DMS 273 treated with DMSO at 0.1 percent for 48 hours (cell line): ENCODE measurements at regions not wholly inside any gene's neighbourhood (a gene's known extent, or its start where the extent isn't known, plus 50 kb on each side); places are given as distances from the start of the nearest gene placed in this dataset.
"Not testable (repeated sequence)": the region's sequence is repeated elsewhere in the genome, so short reads cannot be mapped to it uniquely, and the experiment has no call there.

Experiments used
- DNase-seq: peaks from one replicate; lab custom pipeline; 2025; lab: John Stamatoyannopoulos, UW

GRCh38 chr13:62829486-62829885 lies 1413.8 kb upstream of the PCDH20 start:
- no peak for DNase-seq

- DNase-seq, result no peak
Observed at GRCh38 chr13:62799931-62800436, 1384.3 kb upstream of the PCDH20 start.

DNA sequence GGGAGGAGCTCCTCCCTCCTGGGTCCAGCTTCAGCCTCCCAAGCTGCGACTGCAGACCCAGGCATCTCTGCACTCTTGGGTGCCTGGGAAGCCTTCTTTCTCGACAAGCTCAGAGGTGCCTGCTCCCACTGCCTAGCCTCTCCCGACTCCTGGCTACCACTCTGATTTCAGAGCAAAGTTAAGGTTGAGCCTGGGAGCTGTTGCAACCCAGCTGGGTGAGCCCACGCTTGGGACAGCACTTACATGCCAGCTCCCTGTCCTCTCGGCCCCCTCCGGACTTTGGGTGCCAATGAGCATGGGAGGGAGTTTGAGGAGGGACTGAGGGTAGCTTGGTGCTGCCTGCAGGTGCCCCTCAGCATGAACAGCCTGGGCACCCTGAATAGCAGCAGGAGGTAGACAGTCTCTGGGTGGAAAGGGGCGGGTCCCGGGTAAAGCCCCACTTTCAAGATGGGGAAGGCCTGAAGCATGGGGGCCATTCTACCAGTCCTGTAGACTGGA lies 1383.4 kb upstream of the PCDH20 start:
- no peak for DNase-seq

DNA sequence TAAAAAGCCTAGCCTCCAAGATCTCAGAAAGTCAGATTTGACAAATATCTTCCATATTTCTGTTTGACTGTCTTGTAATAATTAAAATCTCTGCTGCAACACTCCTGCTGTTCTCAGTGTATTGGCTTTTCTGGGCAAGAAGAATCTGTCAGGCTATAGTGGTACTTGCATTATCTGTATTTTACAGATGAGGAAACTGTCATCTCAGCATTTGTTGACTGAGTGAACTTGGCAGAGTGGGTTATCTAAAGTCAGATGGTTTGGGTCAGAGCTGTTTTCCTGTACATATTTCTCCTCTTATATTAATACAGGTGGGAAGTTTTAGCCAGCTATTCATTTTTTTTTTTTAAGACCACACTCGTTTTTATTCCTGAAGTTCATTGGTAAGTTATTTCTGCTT lies 1378.2 kb upstream of the PCDH20 start:
- no peak for DNase-seq

DNA sequence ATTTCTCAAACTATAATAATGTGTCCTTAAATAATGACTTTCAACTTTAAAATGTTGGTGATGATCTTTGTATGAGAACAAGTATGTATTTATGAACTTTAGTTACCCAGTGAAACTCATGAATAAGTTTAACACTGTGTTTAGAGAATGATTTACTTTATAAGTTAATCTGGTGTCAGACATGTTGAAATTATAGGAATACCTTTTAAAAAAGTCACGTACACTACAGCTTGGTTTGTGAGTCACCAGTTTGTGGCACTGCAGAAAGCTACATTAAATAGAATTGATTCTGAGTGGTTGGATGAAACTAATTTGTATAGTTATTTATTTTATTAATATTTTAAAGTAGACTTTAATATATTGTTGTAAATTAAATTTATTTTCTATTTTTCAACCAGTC lies 1366.2 kb upstream of the PCDH20 start:
- DNase-seq, result no peak

GRCh38 chr13:62779161-62779560 lies 1363.5 kb upstream of the PCDH20 start:
- DNase-seq, result no peak

- DNase-seq, result no peak
Observed at GRCh38 chr13:62767473-62767872, 1351.8 kb upstream of the PCDH20 start.

- no peak for DNase-seq
Observed at GRCh38 chr13:62760724-62761123, 1345.1 kb upstream of the PCDH20 start.

- no peak for DNase-seq
Observed at GRCh38 chr13:62747629-62748028, 1332.0 kb upstream of the PCDH20 start.

DNA sequence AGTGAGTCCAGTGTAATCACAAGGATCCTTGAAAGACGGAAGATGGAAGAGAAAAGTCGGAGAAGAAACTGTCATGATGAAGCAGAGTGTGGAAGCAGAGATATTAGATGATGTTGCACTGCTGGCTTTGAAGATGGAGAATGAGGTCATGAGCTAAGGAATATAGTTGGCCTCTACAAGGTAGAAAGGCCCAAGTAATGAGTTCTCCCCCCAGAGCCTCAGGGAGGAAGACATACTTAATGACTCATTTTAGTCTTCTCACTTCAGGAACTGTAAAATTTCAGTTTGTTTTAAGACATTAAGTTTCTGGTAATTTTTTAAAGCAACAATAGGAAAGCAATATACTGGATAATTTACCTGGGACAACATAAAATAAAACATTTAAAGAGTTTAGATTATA lies 1331.5 kb upstream of the PCDH20 start:
- no peak for DNase-seq

DNA sequence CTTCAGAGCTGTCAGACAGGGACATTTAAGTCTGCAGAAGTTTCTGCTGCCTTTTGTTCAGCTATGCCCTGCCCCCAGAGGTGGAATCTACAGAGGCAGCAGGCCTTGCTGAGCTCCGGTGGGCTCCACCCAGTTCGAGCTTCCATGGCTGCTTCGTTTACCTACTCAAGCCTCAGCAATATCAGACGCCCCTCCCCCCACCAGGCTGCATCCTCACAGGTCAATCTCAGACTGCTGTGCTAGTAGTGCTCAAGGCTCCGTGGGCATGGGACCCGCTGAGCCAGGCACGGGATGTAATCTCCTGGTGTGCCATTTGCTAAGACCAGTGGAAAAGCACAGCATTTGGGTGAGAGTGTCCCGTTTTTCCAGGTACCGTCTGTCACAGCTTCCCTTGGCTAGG lies 1314.1 kb upstream of the PCDH20 start:
- DNase-seq, result not testable (repeated sequence)

GRCh38 chr13:62721893-62722292 lies 1306.2 kb upstream of the PCDH20 start:
- DNase-seq, result no peak

DNA sequence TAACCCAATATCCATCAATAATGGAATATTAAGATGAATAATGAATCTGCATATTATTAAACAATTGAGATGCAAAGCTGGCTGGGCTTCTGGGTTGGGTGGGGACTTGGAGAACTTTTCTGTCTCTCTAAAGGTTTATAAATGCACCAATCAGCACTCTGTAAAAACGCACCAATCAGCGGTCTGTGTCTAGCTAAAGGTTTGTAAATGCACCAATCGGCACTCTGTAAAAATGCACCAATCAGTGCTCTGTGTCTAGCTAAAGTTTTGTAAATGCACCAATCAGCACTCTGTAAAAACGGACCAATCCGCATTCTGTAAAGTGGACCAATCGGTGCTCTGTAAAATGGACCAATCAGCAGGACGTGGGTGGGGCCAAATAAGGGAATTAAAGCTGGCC lies 1296.3 kb upstream of the PCDH20 start:
- not testable (repeated sequence) for DNase-seq

DNA sequence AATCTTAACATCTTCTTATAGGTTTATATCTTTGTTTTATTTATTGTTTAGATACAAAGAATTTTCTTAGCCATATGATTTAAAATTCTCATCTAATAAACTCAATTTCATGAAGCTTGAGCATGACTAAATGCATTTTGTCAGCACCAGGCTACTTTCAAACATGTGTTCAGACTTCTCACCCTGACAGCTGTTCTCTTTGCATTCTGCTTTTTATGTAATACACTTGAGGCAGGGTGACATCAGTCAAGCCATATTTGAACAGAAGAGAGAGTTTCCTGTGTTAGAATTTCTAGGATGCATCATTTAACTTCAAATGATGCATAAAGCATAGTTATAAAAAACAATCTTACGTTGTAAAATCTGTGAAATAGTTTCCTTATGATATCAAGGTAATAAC lies 1295.1 kb upstream of the PCDH20 start:
- DNase-seq, result no peak

DNA sequence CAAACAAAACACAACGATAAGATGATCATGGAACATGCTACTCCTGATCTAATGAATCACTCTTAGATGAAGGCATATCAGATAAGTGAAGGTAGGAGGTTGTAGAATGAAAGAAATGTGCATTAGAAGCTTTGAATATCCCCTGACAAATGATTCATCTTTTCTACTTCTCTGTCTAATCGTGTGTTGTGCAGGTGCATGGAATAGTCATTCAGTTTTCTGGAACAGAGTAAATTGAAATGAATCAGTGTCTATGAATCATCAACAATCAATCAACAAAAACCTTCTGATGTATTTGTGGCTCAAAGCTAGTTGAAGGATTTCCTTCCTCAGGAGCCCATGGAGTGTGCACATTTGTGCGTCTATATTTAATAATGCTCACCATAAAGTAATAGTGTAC lies 1290.4 kb upstream of the PCDH20 start:
- DNase-seq, result no peak

DNA sequence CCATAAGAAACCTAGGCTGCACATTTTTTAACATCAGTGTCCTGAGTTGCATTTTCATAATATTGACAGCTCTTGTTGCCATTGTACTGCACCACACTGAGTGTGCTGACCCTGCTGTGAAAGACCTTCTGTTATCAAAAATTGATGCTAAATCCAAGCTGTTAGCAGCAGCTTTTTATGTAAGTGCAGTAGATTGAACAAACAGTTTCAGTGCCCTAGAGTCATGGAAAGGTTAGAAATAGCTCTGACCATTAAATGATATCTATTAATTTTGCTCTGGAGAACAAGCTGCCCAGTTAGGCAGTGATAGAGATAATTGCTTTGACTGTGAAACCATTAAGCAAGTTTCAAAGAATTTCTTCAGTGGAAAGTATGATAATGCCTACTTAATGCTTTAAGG lies 1289.2 kb upstream of the PCDH20 start:
- peak; percentile 66 for DNase-seq

GRCh38 chr13:62702502-62702901 lies 1286.9 kb upstream of the PCDH20 start:
- DNase-seq, result peak; percentile 64

DNA sequence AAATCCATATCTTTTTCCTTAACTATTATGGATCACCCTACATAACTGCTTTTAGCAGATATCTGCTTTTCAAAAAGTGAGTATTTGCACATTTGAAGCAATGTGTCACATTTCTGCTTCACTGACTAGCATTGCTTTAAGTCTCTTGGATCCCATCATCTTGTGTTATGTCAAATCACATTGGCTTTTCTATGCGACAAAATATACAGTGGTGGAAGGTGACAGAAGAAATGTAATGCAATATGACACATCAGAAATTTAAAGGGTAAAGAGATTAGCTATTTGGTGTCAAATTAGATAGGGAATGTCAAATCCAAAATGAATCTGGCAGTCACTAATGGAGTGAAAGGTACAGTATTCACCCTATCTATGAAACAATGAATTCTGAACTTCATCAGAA lies 1282.1 kb upstream of the PCDH20 start:
- no peak for DNase-seq

DNA sequence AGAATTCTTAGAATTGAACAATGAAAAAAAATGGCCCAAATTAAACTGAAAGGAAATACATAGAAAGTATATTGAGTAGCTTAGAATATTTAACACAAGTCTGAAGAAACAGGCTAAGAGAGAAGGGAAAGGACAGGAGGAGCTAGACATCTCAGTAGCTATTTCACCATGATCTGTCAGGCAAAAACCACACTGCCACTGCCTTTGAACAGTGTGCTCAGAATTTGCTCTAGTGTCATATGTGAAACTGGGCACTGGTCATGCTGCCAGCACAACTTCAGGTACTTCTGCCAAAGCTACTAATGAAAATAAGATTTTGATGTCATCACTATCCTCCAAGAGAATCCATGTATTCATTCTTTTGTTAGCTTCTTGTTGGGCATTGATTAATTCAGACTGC lies 1280.8 kb upstream of the PCDH20 start:
- no peak for DNase-seq

DNA sequence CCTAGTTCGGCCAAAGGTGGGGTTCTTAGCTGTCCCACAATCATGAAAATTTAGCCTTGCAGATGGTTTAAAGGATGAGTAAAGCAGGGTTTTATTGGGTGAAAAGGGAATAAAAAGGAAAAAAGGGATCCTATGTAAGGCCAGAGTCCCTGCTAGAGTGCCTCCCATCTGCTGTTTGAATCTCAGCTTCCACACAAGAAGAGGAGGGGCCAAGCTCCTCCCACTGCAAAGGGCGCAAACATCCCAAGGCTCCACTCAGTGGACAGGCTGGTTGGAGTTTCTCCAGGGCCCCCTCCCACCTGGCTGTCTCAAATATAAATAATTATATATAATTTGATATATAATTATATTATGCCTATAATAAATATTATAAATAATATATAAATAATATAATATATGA lies 1272.1 kb upstream of the PCDH20 start:
- no peak for DNase-seq

- no peak for DNase-seq
Observed at GRCh38 chr13:62684359-62684758, 1268.7 kb upstream of the PCDH20 start.

- no peak for DNase-seq
Observed at GRCh38 chr13:62682788-62683187, 1267.1 kb upstream of the PCDH20 start.

DNA sequence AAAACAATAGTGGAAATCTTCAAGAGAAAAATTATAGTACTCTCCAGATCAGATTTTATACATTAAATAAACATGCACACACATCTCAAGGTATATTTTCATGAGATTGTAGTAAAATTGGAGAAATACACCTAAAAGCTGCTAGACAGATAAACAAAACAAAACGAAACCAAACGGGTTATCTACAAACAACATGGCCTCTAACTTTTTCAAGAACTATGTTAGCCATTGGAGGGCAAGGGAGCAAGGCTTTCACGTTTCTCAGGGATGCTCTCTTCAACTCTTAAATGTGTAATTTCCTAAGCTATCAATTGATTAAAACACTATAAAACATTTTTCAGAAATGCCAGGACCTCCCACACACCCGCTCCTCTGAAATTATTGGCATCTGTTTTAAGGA lies 1262.4 kb upstream of the PCDH20 start:
- no peak for DNase-seq

GRCh38 chr13:62663767-62664166 lies 1248.1 kb upstream of the PCDH20 start:
- DNase-seq, result no peak

- no peak for DNase-seq
Observed at GRCh38 chr13:62659365-62659764, 1243.7 kb upstream of the PCDH20 start.
